Liver (tissue), 8 donors: ENCODE measurements at regions not wholly inside any gene's neighbourhood (a gene's known extent, or its start where the extent isn't known, plus 50 kb on each side); places are given as distances from the start of the nearest gene placed in this dataset.

Experiments used
- DNase-seq: peaks from one replicate; pipeline ENCODE4 v3.0.0-alpha.2; 2017; ENCODE audit warnings: low spot score
- H3K27ac ChIP-seq, 2 donors: one replicate each; pipeline ENCODE4 v1.7.0; 2013; ENCODE audit warnings: inconsistent platforms in 2 of 2, low read length in 2 of 2, control low read depth in 1 of 2, low read depth in 1 of 2, mild to moderate bottlenecking in 1 of 2
- H3K27me3 ChIP-seq, 4 donors: one replicate each; pipeline versions ENCODE4 v1.6.1 to v1.7.0; 2013; ENCODE audit warnings: low read length in 3 of 4, inconsistent platforms in 1 of 4, mild to moderate bottlenecking in 1 of 4, moderate library complexity in 1 of 4; ENCODE audit not compliant: control insufficient read depth in 4 of 4, insufficient read depth in 4 of 4
- H3K36me3 ChIP-seq, 4 donors: one replicate each; pipeline versions ENCODE4 v1.6.1 to v1.7.0; 2013; ENCODE audit warnings: low read length in 3 of 4, mild to moderate bottlenecking in 3 of 4, low read depth in 1 of 4, moderate library complexity in 1 of 4; ENCODE audit not compliant: control insufficient read depth in 4 of 4, insufficient read depth in 3 of 4
- H3K4me1 ChIP-seq, 4 donors: one replicate each; pipeline versions ENCODE4 v1.6.1 to v1.7.0; 2013; ENCODE audit warnings: low read length in 3 of 4, mild to moderate bottlenecking in 3 of 4, moderate library complexity in 1 of 4; ENCODE audit not compliant: control insufficient read depth in 4 of 4, insufficient read depth in 4 of 4
- H3K4me3 ChIP-seq, 3 donors: one replicate each; pipeline versions ENCODE4 v1.6.1 to v1.7.0; 2013; ENCODE audit warnings: low read length in 3 of 3, control low read depth in 1 of 3, low read depth in 1 of 3, mild to moderate bottlenecking in 1 of 3
- H3K9ac ChIP-seq, 2 donors: one replicate each; pipeline ENCODE4 v1.7.0; 2013; ENCODE audit warnings: low read length in 2 of 2, mild to moderate bottlenecking in 2 of 2, moderate library complexity in 2 of 2, control low read depth in 1 of 2, low read depth in 1 of 2
- H3K9me3 ChIP-seq, 4 donors: one replicate each; pipeline versions ENCODE4 v1.6.1 to v1.7.0; 2013; ENCODE audit warnings: low read length in 3 of 4; ENCODE audit not compliant: control insufficient read depth in 4 of 4
- ATF3 ChIP-seq: IDR thresholded peaks from 2 replicates; pipeline ENCODE4 v1.6.1; 2016; ENCODE audit warnings: antibody characterized with exemption
- EGR1 ChIP-seq, 2 donors: IDR thresholded peaks; 2 replicates each; pipeline ENCODE4 v1.6.1; 2016 to 2018; ENCODE audit warnings: antibody characterized with exemption in 2 of 2, low read depth in 2 of 2
- FOXA1 ChIP-seq: IDR thresholded peaks from 2 replicates; pipeline ENCODE4 v1.6.1; 2016; ENCODE audit warnings: antibody characterized with exemption
- FOXA2 ChIP-seq: IDR thresholded peaks from 2 replicates; pipeline ENCODE4 v1.6.1; 2016; ENCODE audit warnings: antibody characterized with exemption
- GABPA ChIP-seq, 2 donors: IDR thresholded peaks in 1 of 2; conservative IDR thresholded peaks in 1 of 2; 2 replicates each; pipeline ENCODE4 v1.6.1; 2016; ENCODE audit warnings: antibody characterized with exemption in 2 of 2, mild to moderate bottlenecking in 1 of 2, moderate library complexity in 1 of 2
- HNF4A ChIP-seq, 2 donors: conservative IDR thresholded peaks; 2 replicates each; pipeline ENCODE4 v1.6.1; 2016; ENCODE audit warnings: antibody characterized with exemption in 2 of 2, mild to moderate bottlenecking in 2 of 2
- HNF4G ChIP-seq: IDR thresholded peaks from 2 replicates; pipeline ENCODE4 v1.6.1; 2016; ENCODE audit warnings: antibody characterized with exemption
- JUND ChIP-seq, 2 donors: IDR thresholded peaks; 2 replicates each; pipeline ENCODE4 v1.6.1; 2016; ENCODE audit warnings: antibody characterized with exemption in 2 of 2
- NR2F2 ChIP-seq: IDR thresholded peaks from 2 replicates; pipeline ENCODE4 v1.6.1; 2016; ENCODE audit warnings: antibody characterized with exemption
- RAD21 ChIP-seq, 2 donors: IDR thresholded peaks; 2 replicates each; pipeline ENCODE4 v1.6.1; 2016; ENCODE audit warnings: antibody characterized with exemption in 2 of 2, mild to moderate bottlenecking in 2 of 2
- REST ChIP-seq: IDR thresholded peaks from 2 replicates; pipeline ENCODE4 v1.6.1; 2016; ENCODE audit warnings: antibody characterized with exemption, mild to moderate bottlenecking
- RXRA ChIP-seq, 2 donors: IDR thresholded peaks; 2 replicates each; pipeline ENCODE4 v1.6.1; 2017 to 2018; ENCODE audit warnings: antibody characterized with exemption in 2 of 2, mild to moderate bottlenecking in 1 of 2
- SP1 ChIP-seq: IDR thresholded peaks from 2 replicates; pipeline ENCODE4 v1.6.1; 2018; ENCODE audit warnings: antibody characterized with exemption, mild to moderate bottlenecking
- TAF1 ChIP-seq: conservative IDR thresholded peaks from 2 replicates; pipeline ENCODE4 v1.6.1; 2016; ENCODE audit warnings: antibody characterized with exemption, mild to moderate bottlenecking
- YY1 ChIP-seq: IDR thresholded peaks from 2 replicates; pipeline ENCODE4 v1.6.1; 2016; ENCODE audit warnings: antibody characterized with exemption, mild to moderate bottlenecking
- WGBS: extraction: QIAGEN DNeasy Blood & Tissue Kit; methylation state at CpG from one replicate; pipeline ENCODE4 v1.1.7; 2013; 5-methylcytosine and 5-hydroxymethylcytosine counted together
- TF ChIP-seq, protein P1 (sequence below): IDR thresholded peaks from 2 replicates; pipeline ENCODE4 v1.6.1; 2016; ENCODE audit warnings: antibody characterized with exemption
- TF ChIP-seq, protein P2 (sequence below): fragments of 150-350 bp; IDR thresholded peaks from 2 replicates; pipeline ENCODE4 v1.5.1; 2017; ENCODE audit warnings: improper control_type of control experiment, low read depth, low read length; ENCODE audit not compliant: missing input control
- TF ChIP-seq, protein P3 (sequence below): IDR thresholded peaks from 2 replicates; pipeline ENCODE4 v1.6.1; 2016; ENCODE audit warnings: antibody characterized with exemption
- donor health status: healthy.
- donor health status: healthy.
- donor health status: healthy.
- donor health status: healthy.
- donor health status: healthy.

DNA sequence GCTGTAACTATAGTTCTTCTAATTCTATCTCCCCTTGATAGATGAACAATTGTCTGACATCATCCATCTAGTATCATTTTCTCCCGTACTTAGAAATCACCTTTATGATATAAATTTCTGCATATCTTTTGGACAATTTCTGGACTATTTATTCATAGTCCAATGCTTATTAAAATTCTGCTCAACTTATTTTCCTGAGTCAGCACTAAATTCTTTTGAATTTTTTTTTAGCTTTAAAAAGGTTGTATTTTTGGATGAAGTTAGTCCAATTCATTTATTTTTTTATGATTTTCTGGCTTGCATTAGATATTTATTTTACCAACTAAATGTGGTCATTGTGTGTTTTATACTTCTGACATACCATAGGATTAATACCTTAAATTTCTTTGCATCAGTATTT, 538.5 kb upstream of the DCC start:
- H3K4me3 ChIP-seq, result no peak overlapping the region
- no peak overlapping the region for H3K27ac ChIP-seq
- DNase-seq, result no peak
- H3K9ac ChIP-seq, result no peak overlapping the region
- WGBS, result 87% methylated on average over 1 of the region's 1 CpG
- no peaks in the 10 kb centered on the region for H3K27me3 ChIP-seq
- no peaks in the 10 kb centered on the region for H3K9me3 ChIP-seq
- TF ChIP-seq JUND (IDR thresholded peaks at IDR 0.05) (no peak), GABPA (IDR thresholded peaks at IDR 0.05 in 1 of 2, conservative IDR thresholded peaks at IDR 0.05 in 1 of 2) (no peak), HNF4G (no peak), RXRA (IDR thresholded peaks at IDR 0.05) (no peak), ATF3 (no peak), SP1 (no peak), EGR1 (IDR thresholded peaks at IDR 0.05; ENCODE audit: low read depth in 2 of 2) (no peak), RAD21 (IDR thresholded peaks at IDR 0.05) (no peak), FOXA1 (no peak), NR2F2 (no peak), YY1 (no peak), FOXA2 (no peak), TAF1 (no peak), REST (no peak), HNF4A (conservative IDR thresholded peaks at IDR 0.05) (no peak)
- TF ChIP-seq, protein P1, sequence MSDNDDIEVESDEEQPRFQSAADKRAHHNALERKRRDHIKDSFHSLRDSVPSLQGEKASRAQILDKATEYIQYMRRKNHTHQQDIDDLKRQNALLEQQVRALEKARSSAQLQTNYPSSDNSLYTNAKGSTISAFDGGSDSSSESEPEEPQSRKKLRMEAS, result no peak
- TF ChIP-seq, protein P2, sequence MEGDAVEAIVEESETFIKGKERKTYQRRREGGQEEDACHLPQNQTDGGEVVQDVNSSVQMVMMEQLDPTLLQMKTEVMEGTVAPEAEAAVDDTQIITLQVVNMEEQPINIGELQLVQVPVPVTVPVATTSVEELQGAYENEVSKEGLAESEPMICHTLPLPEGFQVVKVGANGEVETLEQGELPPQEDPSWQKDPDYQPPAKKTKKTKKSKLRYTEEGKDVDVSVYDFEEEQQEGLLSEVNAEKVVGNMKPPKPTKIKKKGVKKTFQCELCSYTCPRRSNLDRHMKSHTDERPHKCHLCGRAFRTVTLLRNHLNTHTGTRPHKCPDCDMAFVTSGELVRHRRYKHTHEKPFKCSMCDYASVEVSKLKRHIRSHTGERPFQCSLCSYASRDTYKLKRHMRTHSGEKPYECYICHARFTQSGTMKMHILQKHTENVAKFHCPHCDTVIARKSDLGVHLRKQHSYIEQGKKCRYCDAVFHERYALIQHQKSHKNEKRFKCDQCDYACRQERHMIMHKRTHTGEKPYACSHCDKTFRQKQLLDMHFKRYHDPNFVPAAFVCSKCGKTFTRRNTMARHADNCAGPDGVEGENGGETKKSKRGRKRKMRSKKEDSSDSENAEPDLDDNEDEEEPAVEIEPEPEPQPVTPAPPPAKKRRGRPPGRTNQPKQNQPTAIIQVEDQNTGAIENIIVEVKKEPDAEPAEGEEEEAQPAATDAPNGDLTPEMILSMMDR, result no peak
- TF ChIP-seq, protein P3, sequence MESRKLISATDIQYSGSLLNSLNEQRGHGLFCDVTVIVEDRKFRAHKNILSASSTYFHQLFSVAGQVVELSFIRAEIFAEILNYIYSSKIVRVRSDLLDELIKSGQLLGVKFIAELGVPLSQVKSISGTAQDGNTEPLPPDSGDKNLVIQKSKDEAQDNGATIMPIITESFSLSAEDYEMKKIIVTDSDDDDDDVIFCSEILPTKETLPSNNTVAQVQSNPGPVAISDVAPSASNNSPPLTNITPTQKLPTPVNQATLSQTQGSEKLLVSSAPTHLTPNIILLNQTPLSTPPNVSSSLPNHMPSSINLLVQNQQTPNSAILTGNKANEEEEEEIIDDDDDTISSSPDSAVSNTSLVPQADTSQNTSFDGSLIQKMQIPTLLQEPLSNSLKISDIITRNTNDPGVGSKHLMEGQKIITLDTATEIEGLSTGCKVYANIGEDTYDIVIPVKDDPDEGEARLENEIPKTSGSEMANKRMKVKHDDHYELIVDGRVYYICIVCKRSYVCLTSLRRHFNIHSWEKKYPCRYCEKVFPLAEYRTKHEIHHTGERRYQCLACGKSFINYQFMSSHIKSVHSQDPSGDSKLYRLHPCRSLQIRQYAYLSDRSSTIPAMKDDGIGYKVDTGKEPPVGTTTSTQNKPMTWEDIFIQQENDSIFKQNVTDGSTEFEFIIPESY, result no peak
- no peaks in the 10 kb centered on the region for H3K36me3 ChIP-seq
- H3K4me1 ChIP-seq, result no peaks in the 10 kb centered on the region
